Spleen (tissue), 7 donors: ENCODE measurements at regions not wholly inside any gene's neighbourhood (a gene's known extent, or its start where the extent isn't known, plus 50 kb on each side); places are given as distances from the start of the nearest gene placed in this dataset.

Experiments
- CTCF ChIP-seq, 11 experiments: fragments of 200-600 bp in 7 of 11; fragments of 450-650 bp in 4 of 11; sonication (generic) in 4 of 11; IDR thresholded peaks in 8 of 11; conservative IDR thresholded peaks in 3 of 11; 1 replicate in 7 of 11; 2 replicates in 4 of 11; pipeline versions ENCODE4 v1.4.0 to v1.8.0; 2016 to 2021; ENCODE audit warnings: antibody characterized with exemption in 11 of 11, inconsistent platforms in 4 of 11, mild to moderate bottlenecking in 1 of 11
- POLR2A ChIP-seq, 3 donors: fragments of 450-650 bp; IDR thresholded peaks; one replicate each; pipeline ENCODE4 v1.5.1; 2017; ENCODE audit warnings: antibody characterized with exemption in 3 of 3, mild to moderate bottlenecking in 1 of 3
- donor health status: DM: no; HTN: no; CAD: no; lungs with moderate emphysema.
- donor health status: DM: no; HTN: no; CAD: no.
- donor health status: DM: no; HTN: no; CAD: no.

DNA sequence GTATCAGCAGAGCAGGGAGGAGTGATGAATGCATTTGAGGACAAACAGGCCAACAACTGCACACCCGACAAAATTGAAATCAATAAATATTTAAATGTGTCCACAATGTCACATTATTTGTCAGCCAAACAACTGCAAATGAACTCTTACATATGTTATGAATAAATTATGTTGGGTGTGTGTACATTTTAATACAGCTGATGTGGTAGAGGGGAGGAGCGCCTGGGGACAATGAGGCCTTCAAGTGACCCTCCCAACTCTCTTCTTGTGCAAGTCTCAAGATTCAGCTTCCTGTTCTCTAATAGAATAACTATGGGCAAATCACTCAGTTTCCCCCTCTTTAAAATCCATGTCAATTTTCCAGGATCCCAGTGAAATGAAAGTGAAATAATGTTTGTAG, 303.2 kb downstream of the TSHZ3 start:
- no peak for TF ChIP-seq CTCF (IDR thresholded peaks at IDR 0.05 in 8 of 11, conservative IDR thresholded peaks at IDR 0.05 in 3 of 11)
- TF ChIP-seq POLR2A (IDR thresholded peaks at IDR 0.05) = no peak
